22Rv1 (cell line): ENCODE measurements at regions not wholly inside any gene's neighbourhood (a gene's known extent, or its start where the extent isn't known, plus 50 kb on each side); places are given as distances from the start of the nearest gene placed in this dataset.

Source experiments
- H3K27ac ChIP-seq: fragments of 450-650 bp; 2 replicates; pipeline ENCODE4 v1.5.1; 2017
- CTCF ChIP-seq: fragments of 450-650 bp; IDR thresholded peaks from 2 replicates; pipeline ENCODE4 v1.5.1; 2017; ENCODE audit warnings: mild to moderate bottlenecking
- ZFX ChIP-seq: fragments of 450-650 bp; IDR thresholded peaks from 2 replicates; pipeline ENCODE4 v1.6.1; 2017; ENCODE audit warnings: antibody characterized with exemption, borderline replicate concordance

GRCh38 chr3:67196677-67197076 is 198.6 kb downstream of the KBTBD8 start:
- no peak overlapping the region for H3K27ac ChIP-seq
- TF ChIP-seq CTCF (no peak), ZFX (no peak)

DNA sequence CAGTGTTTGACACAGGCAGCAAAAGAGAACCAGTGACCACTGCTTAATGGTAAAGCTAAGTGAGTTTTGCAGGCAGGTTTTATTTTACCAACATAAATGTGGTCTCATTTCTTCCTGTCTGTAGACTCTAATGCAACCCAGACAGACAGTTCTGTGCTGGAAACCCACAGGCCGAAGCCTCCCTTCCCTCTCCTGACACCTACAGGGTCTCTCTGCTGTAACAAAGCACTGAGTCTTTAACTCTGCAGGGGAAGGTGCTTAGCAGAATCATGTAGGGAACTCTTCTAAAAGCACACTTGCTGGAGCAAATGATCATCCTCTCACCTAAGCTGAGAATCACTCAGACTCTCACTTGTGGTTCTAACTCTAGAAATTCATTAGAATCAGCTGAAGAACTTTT is 200.3 kb downstream of the KBTBD8 start:
- TF ChIP-seq CTCF (no peak), ZFX (no peak)

DNA sequence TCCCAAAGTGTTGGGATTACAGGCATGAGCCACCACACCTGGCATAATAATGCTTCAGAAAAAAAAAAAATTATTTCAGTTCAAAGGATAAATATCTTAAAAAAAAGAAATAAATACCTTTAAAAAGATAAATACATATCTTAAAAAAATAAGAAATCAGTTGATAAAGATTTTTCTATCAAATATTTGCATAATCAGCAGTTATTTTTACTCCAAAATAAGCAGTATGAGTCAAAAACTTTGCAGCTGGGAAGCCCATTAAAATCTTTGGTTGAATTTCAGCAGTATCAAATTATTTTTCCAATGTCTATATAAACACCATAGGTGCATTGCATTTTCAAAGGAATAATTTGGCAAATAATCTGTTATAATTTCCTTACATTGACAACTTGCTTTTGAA is 202.5 kb downstream of the KBTBD8 start:
- no peak overlapping the region for H3K27ac ChIP-seq
- no peak for TF ChIP-seq ZFX
- no peak for TF ChIP-seq CTCF

More for the DNA sequence above, 200.3 kb downstream of the KBTBD8 start:
- H3K27ac ChIP-seq: no peak overlapping the region

DNA sequence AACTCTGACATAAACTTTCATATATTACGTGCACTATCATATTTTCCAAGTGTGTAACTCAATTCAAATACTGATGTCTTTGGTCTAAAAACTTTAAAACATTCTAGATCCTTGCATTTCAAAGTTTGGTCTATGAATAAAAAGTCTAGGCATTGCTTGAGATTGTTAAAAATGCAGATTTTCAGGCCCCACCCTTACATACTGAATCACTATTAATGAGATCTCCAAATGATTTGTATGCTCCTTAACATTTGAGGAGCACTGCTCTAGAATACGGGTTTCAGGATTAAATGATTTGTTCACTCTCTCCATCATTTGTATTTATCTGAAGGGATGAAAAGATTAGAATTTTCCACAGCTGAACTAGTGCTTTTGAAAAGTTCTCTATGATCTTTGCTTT is 202.9 kb downstream of the KBTBD8 start:
- H3K27ac ChIP-seq: no peak overlapping the region
- no peak for TF ChIP-seq ZFX
- no peak for TF ChIP-seq CTCF

GRCh38 chr3:67202053-67202452 is 203.9 kb downstream of the KBTBD8 start:
- TF ChIP-seq CTCF: no peak
- no peak for TF ChIP-seq ZFX
- H3K27ac ChIP-seq: peak overlapping the region; percentile 34

DNA sequence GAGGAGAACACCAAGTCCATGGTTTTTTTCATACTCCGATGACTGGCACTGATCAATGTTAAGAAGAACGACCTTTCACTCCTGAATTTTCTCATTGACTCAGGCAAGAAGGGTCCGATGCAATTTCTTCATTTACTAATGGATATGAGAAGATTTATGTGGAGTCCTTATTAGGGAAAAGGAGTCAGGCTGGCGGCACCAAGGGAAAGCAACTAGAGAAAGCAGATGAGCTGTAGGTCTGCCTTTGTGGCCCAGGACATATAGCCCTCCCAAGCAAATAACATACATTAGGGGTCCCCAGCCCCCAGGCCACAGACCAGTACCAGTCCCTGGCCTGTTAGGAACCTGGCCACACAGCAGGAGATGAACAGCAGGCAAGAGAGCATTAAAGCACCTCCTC is 206.8 kb downstream of the KBTBD8 start:
- no peak for TF ChIP-seq ZFX
- no peak for TF ChIP-seq CTCF
- H3K27ac ChIP-seq: no peak overlapping the region

GRCh38 chr3:67215690-67216089 is 217.6 kb downstream of the KBTBD8 start:
- no peak overlapping the region for H3K27ac ChIP-seq
- TF ChIP-seq ZFX (no peak), CTCF (no peak)
